ENCODE measurements at regions not wholly inside any gene's neighbourhood (a gene's known extent, or its start where the extent isn't known, plus 50 kb on each side); places are given as distances from the start of the nearest gene placed in this dataset.

- no peak for TF ChIP-seq ETS1 (IDR thresholded peaks at IDR 0.05)
Observed at GRCh38 chr14:44154874-44155273, 352.2 kb downstream of the FSCB start (continued).

- Histone ChIP-seq H2AFZ (no peak overlapping the region), H3K9me2 (ENCODE audit: insufficient read depth) (no peaks in the 10 kb centered on the region), H3K36me3 (ENCODE audit: insufficient read depth) (no peaks in the 10 kb centered on the region), H3K27me3 (ENCODE audit: insufficient read depth) (no peaks in the 10 kb centered on the region), H3K4me3 (no peak overlapping the region), H3K27ac (ENCODE audit: low read depth) (no peak overlapping the region), H3K79me2 (replicated peaks; ENCODE audit: insufficient read depth) (no peaks in the 10 kb centered on the region), H4K20me1 (replicated peaks; ENCODE audit: insufficient read depth) (no peaks in the 10 kb centered on the region), H3F3A (replicated peaks; ENCODE audit: low read depth) (no peaks in the 10 kb centered on the region), H3K4me1 (ENCODE audit: insufficient read depth) (no peaks in the 10 kb centered on the region), H3K4me2 (no peak overlapping the region)
- DNase-seq (ENCODE audit: low spot score) (no peak), ATAC-seq (no peak)
- Mint-ChIP-seq H3K36me3 (ENCODE audit: low read depth) (no peaks in the 10 kb centered on the region), H3K9me3 (peaks cover 10% of the 10 kb centered on the region; the same call in 2 of the 3 replicates), H3K4me3 (no peak overlapping the region), H3K27ac (no peak overlapping the region), H3K4me1 (no peaks in the 10 kb centered on the region; the same call in 2 of the 3 replicates), H3K27me3 (ENCODE audit: insufficient read depth, low read depth, poor library complexity) (peaks cover 3% of the 10 kb centered on the region)
- TF ChIP-seq ZNF331 (CRISPR knock-in tag; IDR thresholded peaks at IDR 0.05; ENCODE audit: low read depth), result no peak
- TF ChIP-seq ZNF114 (CRISPR knock-in tag; IDR thresholded peaks at IDR 0.05), result no peak
- no peak for TF ChIP-seq NANOG (IDR thresholded peaks at IDR 0.05; ENCODE audit: borderline replicate concordance)
- no peak for TF ChIP-seq EZH2 (IDR thresholded peaks at IDR 0.05; ENCODE audit: low read depth, unreplicated experiment)
- no peak for TF ChIP-seq STAT1 (IDR thresholded peaks at IDR 0.05; ENCODE audit: unreplicated experiment)
- no peak for TF ChIP-seq REST (IDR thresholded peaks at IDR 0.05; ENCODE audit: unreplicated experiment)
- no peak for TF ChIP-seq CREB1 (CRISPR knock-in tag; IDR thresholded peaks at IDR 0.05; ENCODE audit: low read depth)
- no peak for TF ChIP-seq EZH2phosphoT487 (IDR thresholded peaks at IDR 0.05; ENCODE audit: unreplicated experiment)
- TF ChIP-seq CTCF (conservative IDR thresholded peaks at IDR 0.05; ENCODE audit: low read depth in 2 of 2), result no peak
- no peak for TF ChIP-seq ZNF462 (CRISPR knock-in tag; IDR thresholded peaks at IDR 0.05)
- TF ChIP-seq POLR2AphosphoS5 (IDR thresholded peaks at IDR 0.05; ENCODE audit: low read depth), result no peak
- TF ChIP-seq JUNB (IDR thresholded peaks at IDR 0.05; ENCODE audit: unreplicated experiment), result no peak
Observed at GRCh38 chr14:44154446-44154845, 352.6 kb downstream of the FSCB start.

Data from GM23338 (cell line).